IMR-90 (cell line): ENCODE measurements at regions not wholly inside any gene's neighbourhood (a gene's known extent, or its start where the extent isn't known, plus 50 kb on each side); places are given as distances from the start of the nearest gene placed in this dataset.

Source experiments
- ATAC-seq: fragments of 200-7000 bp; cut with Tn5 transposase; 2 replicates; pipeline ENCODE4 v1.9.1; 2020; ENCODE audit warnings: low read depth, mild to moderate bottlenecking, moderate library complexity
- BruUV-seq: library from RNA; stranded (reverse); fragments of 400-500 nt; replicated peaks from 2 replicates; lab custom pipeline; 2021; lab: Mats Ljungman, UMichigan
- CTCF ChIA-PET: fragments of 300-600 bp; formaldehyde crosslinking; extraction: SDS; loops from one replicate; lab custom pipeline; 2021; ENCODE audit warnings: antibody characterized with exemption; lab: Yijun Ruan, JAX
- POLR2A ChIA-PET: fragments of 300-600 bp; sonication (Branson Sonifier 250); formaldehyde crosslinking; loops from one replicate; lab custom pipeline; 2022; ENCODE audit warnings: antibody characterized with exemption; ENCODE audit not compliant: unreplicated experiment; lab: Charles Lee
- DNase-seq: peaks from one replicate; pipeline ENCODE4 v3.0.0; 2013
- H2AFZ ChIP-seq: replicated peaks from 2 replicates; pipeline ENCODE3; 2013; ENCODE audit warnings: low read length, mild to moderate bottlenecking; ENCODE audit not compliant: poor library complexity
- H2AK5ac ChIP-seq: 2 replicates; pipeline ENCODE4 v1.6.1; 2013; ENCODE audit warnings: low read depth, low read length, inconsistent platforms
- H2AK9ac ChIP-seq: replicated peaks from 2 replicates; pipeline ENCODE3; 2013; ENCODE audit warnings: mild to moderate bottlenecking, low read depth, low read length, moderate library complexity; ENCODE audit not compliant: poor library complexity
- H2BK120ac ChIP-seq: 2 replicates; pipeline ENCODE4 v1.6.1; 2013; ENCODE audit warnings: low read depth, low read length, inconsistent platforms
- H2BK15ac ChIP-seq: 3 replicates; pipeline ENCODE4 v1.6.1; 2013; ENCODE audit warnings: low read depth, low read length, inconsistent platforms
- H2BK20ac ChIP-seq: 2 replicates; pipeline ENCODE4 v1.6.1; 2013; ENCODE audit warnings: low read depth, mild to moderate bottlenecking, inconsistent platforms, low read length, moderate library complexity
- H2BK5ac ChIP-seq: 2 replicates; pipeline ENCODE4 v1.6.1; 2013; ENCODE audit warnings: mild to moderate bottlenecking, low read depth, low read length, inconsistent platforms; ENCODE audit not compliant: poor library complexity, severe bottlenecking
- H3K14ac ChIP-seq: replicated peaks from 2 replicates; pipeline ENCODE4 v1.6.1; 2013; ENCODE audit warnings: low read depth, low read length, inconsistent platforms
- H3K18ac ChIP-seq: 2 replicates; pipeline ENCODE4 v1.6.1; 2013; ENCODE audit warnings: low read depth, low read length, control low read depth
- H3K23ac ChIP-seq: 2 replicates; pipeline ENCODE4 v1.6.1; 2013; ENCODE audit warnings: low read depth, low read length, inconsistent platforms
- H3K27ac ChIP-seq: 2 replicates; pipeline ENCODE4 v1.5.1; 2013; ENCODE audit warnings: mild to moderate bottlenecking, control low read depth, low read length; ENCODE audit not compliant: insufficient read depth
- H3K27me3 ChIP-seq: 2 replicates; pipeline ENCODE4 v1.6.1; 2013; ENCODE audit warnings: low read length; ENCODE audit not compliant: control insufficient read depth, insufficient read depth
- H3K36me3 ChIP-seq: 2 replicates; pipeline ENCODE4 v1.6.1; 2013; ENCODE audit warnings: low read length, mixed read lengths; ENCODE audit not compliant: control insufficient read depth, insufficient read depth
- H3K4ac ChIP-seq: 2 replicates; pipeline ENCODE4 v1.6.1; 2013; ENCODE audit warnings: low read depth, low read length, inconsistent platforms
- H3K4me1 ChIP-seq: 2 replicates; pipeline ENCODE4 v1.6.1; 2013; ENCODE audit warnings: low read length, mixed read lengths; ENCODE audit not compliant: control insufficient read depth, insufficient read depth
- H3K4me2 ChIP-seq: 2 replicates; pipeline ENCODE4 v1.6.1; 2013; ENCODE audit warnings: low read depth, mild to moderate bottlenecking, control low read depth, low read length, moderate library complexity
- H3K4me3 ChIP-seq: 2 replicates; pipeline ENCODE4 v1.5.1; 2013; ENCODE audit warnings: low read depth, mild to moderate bottlenecking, control low read depth, low read length, moderate library complexity; ENCODE audit not compliant: insufficient read depth
- H3K56ac ChIP-seq: 2 replicates; pipeline ENCODE4 v1.6.1; 2013; ENCODE audit warnings: low read length, inconsistent platforms; ENCODE audit not compliant: insufficient read depth; ENCODE audit errors: extremely low read depth
- H3K79me1 ChIP-seq, 2 experiments: 2 replicates each; pipeline ENCODE4 v1.6.1; 2013; ENCODE audit warnings: low read length in 2 of 2, inconsistent platforms in 1 of 2, low read depth in 1 of 2
- H3K9ac ChIP-seq: 2 replicates; pipeline ENCODE4 v1.6.1; 2013; ENCODE audit warnings: low read depth, low read length, control low read depth
- H3K9me1 ChIP-seq: 2 replicates; pipeline ENCODE4 v1.6.1; 2013; ENCODE audit warnings: low read length, inconsistent platforms; ENCODE audit not compliant: insufficient read depth
- H3K9me3 ChIP-seq: 2 replicates; pipeline ENCODE4 v1.6.1; 2013; ENCODE audit warnings: low read length; ENCODE audit not compliant: control insufficient read depth, insufficient read depth
- H4K20me1 ChIP-seq: 2 replicates; pipeline ENCODE4 v1.6.1; 2013; ENCODE audit warnings: low read length, inconsistent platforms; ENCODE audit not compliant: insufficient read depth
- H4K5ac ChIP-seq: 2 replicates; pipeline ENCODE4 v1.6.1; 2013; ENCODE audit warnings: mild to moderate bottlenecking, low read depth, low read length, control low read depth
- H4K8ac ChIP-seq, 2 experiments: 2 replicates each; pipeline ENCODE4 v1.6.1; 2013; ENCODE audit warnings: low read depth in 2 of 2, low read length in 2 of 2, control low read depth in 1 of 2, inconsistent platforms in 1 of 2
- H4K91ac ChIP-seq: 2 replicates; pipeline ENCODE4 v1.6.1; 2013; ENCODE audit warnings: low read depth, low read length, inconsistent platforms; ENCODE audit not compliant: insufficient read depth
- BHLHE40 ChIP-seq: fragments of 150-350 bp; IDR thresholded peaks from 2 replicates; pipeline ENCODE4 v1.6.1; 2016; ENCODE audit warnings: mild to moderate bottlenecking, low read depth, low read length
- CEBPB ChIP-seq: IDR thresholded peaks from 2 replicates; pipeline ENCODE4 v1.6.1; 2012; ENCODE audit warnings: low read depth, low read length, improper control_type of control experiment
- CHD1 ChIP-seq: IDR thresholded peaks from 2 replicates; pipeline ENCODE4 v1.6.1; 2012; ENCODE audit warnings: low read depth, low read length, improper control_type of control experiment
- ELK1 ChIP-seq: fragments of 150-350 bp; IDR thresholded peaks from 2 replicates; pipeline ENCODE4 v1.6.1; 2016; ENCODE audit warnings: low read depth, mild to moderate bottlenecking, low read length, moderate library complexity, borderline replicate concordance
- FOS ChIP-seq: fragments of 150-350 bp; IDR thresholded peaks from 2 replicates; pipeline ENCODE4 v1.6.1; 2016; ENCODE audit warnings: low read depth, low read length
- MAFK ChIP-seq: IDR thresholded peaks from 2 replicates; pipeline ENCODE4 v1.6.1; 2012; ENCODE audit warnings: low read depth, low read length, improper control_type of control experiment
- MAZ ChIP-seq: IDR thresholded peaks from 2 replicates; pipeline ENCODE4 v1.6.1; 2012; ENCODE audit warnings: low read depth, mild to moderate bottlenecking, low read length, improper control_type of control experiment, moderate library complexity, borderline replicate concordance
- MXI1 ChIP-seq: IDR thresholded peaks from 2 replicates; pipeline ENCODE4 v1.6.1; 2012; ENCODE audit warnings: low read depth, mild to moderate bottlenecking, low read length, moderate library complexity, borderline replicate concordance
- NFE2L2 ChIP-seq: fragments of 150-350 bp; IDR thresholded peaks from 2 replicates; pipeline ENCODE4 v1.6.1; 2016; ENCODE audit warnings: low read depth, mild to moderate bottlenecking, low read length
- POLR2A ChIP-seq: IDR thresholded peaks from 2 replicates; pipeline ENCODE4 v1.6.1; 2012; ENCODE audit warnings: mild to moderate bottlenecking, low read depth, low read length
- RAD21 ChIP-seq: IDR thresholded peaks from 2 replicates; pipeline ENCODE4 v1.6.1; 2012; ENCODE audit warnings: low read length, improper control_type of control experiment
- RCOR1 ChIP-seq: IDR thresholded peaks from 2 replicates; pipeline ENCODE4 v1.6.1; 2012; ENCODE audit warnings: mild to moderate bottlenecking, low read length, improper control_type of control experiment; ENCODE audit not compliant: insufficient replicate concordance
- RFX5 ChIP-seq: IDR thresholded peaks from 2 replicates; pipeline ENCODE4 v1.8.0; 2012; ENCODE audit warnings: low read depth, mild to moderate bottlenecking, low read length, moderate library complexity
- SMC3 ChIP-seq: fragments of 150-350 bp; IDR thresholded peaks from 2 replicates; pipeline ENCODE4 v1.6.1; 2016; ENCODE audit warnings: low read depth, mild to moderate bottlenecking, antibody characterized with exemption, low read length, moderate library complexity
- USF2 ChIP-seq: fragments of 150-350 bp; IDR thresholded peaks from 2 replicates; pipeline ENCODE4 v1.6.1; 2017; ENCODE audit warnings: mild to moderate bottlenecking, antibody characterized with exemption, low read length, low read depth
- WGBS, 2 experiments: methylation state at CpG; one replicate each; pipeline versions ENCODE4 v1.1.5 to v1.1.7; 2013; ENCODE audit warnings: missing lambda C conversion rate in 2 of 2; ENCODE audit not compliant: insufficient read length in 1 of 2; ENCODE audit errors: extremely low coverage in 2 of 2; 5-methylcytosine and 5-hydroxymethylcytosine counted together
- dilution Hi-C: fragments of 300-500 bp; cut with HindIII; formaldehyde crosslinking; loops from one replicate; pipeline ENCODE4 v1.14.3; 2018; ENCODE audit warnings: low sequenced_read_pairs; ENCODE audit not compliant: unreplicated experiment
- in situ Hi-C: fragments of 300-500 bp; cut with MboI; formaldehyde crosslinking; loops from 3 replicates; pipeline ENCODE4 v1.14.3; 2019; ENCODE audit warnings: low sequenced_read_pairs, inconsistent platforms, mixed read lengths
- intact Hi-C: fragments of 100-400 bp; cut with micrococcal nuclease; formaldehyde crosslinking; loops from 2 replicates; pipeline ENCODE4 v1.10.0; 2022
- TF ChIP-seq, protein P1 (sequence below): conservative IDR thresholded peaks from 2 replicates; pipeline ENCODE4 v1.5.1; 2012; ENCODE audit warnings: mild to moderate bottlenecking, low read depth, low read length, improper control_type of control experiment

DNA sequence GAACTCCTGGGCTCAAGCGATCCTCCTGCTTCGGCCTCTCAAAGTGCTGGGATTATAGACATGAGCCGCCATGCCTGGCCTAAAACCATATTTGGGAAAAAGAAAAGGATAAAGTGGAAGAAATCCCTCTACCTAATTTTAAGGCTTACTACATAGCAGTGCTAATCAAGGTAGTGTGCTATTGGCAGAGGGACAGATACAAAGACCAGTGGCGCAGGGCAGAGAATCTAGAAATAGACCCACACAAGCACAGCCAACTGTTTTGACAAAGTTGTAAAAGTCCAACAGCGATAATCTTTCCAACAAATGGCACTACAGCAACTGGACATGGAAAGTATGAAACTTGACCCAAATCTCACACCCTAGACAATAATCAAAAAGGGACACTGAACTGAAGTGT lies 138.4 kb downstream of the TFCP2L1 start:
- ChIA-PET POLR2A (no interaction called here), CTCF (no interaction called here)
- no peak overlapping the region for H3K14ac ChIP-seq
- DNase-seq (no peak), ATAC-seq (no peak)
- H3K9me3 ChIP-seq: no peaks in the 10 kb centered on the region
- no peaks in the 10 kb centered on the region for H3K79me1 ChIP-seq
- H3K4ac ChIP-seq: no peak overlapping the region
- no peaks in the 10 kb centered on the region for H3K36me3 ChIP-seq
- H3K4me3 ChIP-seq: no peak overlapping the region
- intact Hi-C loops: no loop called here
- no peak overlapping the region for H3K18ac ChIP-seq
- H3K4me2 ChIP-seq: no peak overlapping the region
- H3K56ac ChIP-seq: no peak overlapping the region
- no peak overlapping the region for H4K5ac ChIP-seq
- dilution Hi-C loops: no loop called here
- WGBS, 2 experiments: no CpG with 5 or more reads among the region's 5 CpGs
- H2BK15ac ChIP-seq: no peak overlapping the region
- H3K9ac ChIP-seq: no peak overlapping the region
- H4K8ac ChIP-seq: no peak overlapping the region
- H3K4me1 ChIP-seq: no peaks in the 10 kb centered on the region
- no peak overlapping the region for H2BK20ac ChIP-seq
- H3K9me1 ChIP-seq: no peaks in the 10 kb centered on the region
- peaks cover 19% of the 10 kb centered on the region for H3K27me3 ChIP-seq
- H2AK5ac ChIP-seq: no peak overlapping the region
- H3K27ac ChIP-seq: no peak overlapping the region
- no peak overlapping the region for H2BK5ac ChIP-seq
- no peak overlapping the region for H3K23ac ChIP-seq
- H2AK9ac ChIP-seq: no peak overlapping the region
- no peak overlapping the region for H4K91ac ChIP-seq
- in situ Hi-C loops: no loop called here
- H4K20me1 ChIP-seq: no peaks in the 10 kb centered on the region
- no peak overlapping the region for H2AFZ ChIP-seq
- H2BK120ac ChIP-seq: no peak overlapping the region
- TF ChIP-seq MXI1 (no peak), CHD1 (no peak), CEBPB (no peak), POLR2A (no peak), RCOR1 (no peak), RAD21 (no peak), NFE2L2 (no peak), MAZ (no peak), RFX5 (no peak), MAFK (no peak), SMC3 (no peak), USF2 (no peak), BHLHE40 (no peak), ELK1 (no peak), FOS (no peak)
- TF ChIP-seq, protein P1, sequence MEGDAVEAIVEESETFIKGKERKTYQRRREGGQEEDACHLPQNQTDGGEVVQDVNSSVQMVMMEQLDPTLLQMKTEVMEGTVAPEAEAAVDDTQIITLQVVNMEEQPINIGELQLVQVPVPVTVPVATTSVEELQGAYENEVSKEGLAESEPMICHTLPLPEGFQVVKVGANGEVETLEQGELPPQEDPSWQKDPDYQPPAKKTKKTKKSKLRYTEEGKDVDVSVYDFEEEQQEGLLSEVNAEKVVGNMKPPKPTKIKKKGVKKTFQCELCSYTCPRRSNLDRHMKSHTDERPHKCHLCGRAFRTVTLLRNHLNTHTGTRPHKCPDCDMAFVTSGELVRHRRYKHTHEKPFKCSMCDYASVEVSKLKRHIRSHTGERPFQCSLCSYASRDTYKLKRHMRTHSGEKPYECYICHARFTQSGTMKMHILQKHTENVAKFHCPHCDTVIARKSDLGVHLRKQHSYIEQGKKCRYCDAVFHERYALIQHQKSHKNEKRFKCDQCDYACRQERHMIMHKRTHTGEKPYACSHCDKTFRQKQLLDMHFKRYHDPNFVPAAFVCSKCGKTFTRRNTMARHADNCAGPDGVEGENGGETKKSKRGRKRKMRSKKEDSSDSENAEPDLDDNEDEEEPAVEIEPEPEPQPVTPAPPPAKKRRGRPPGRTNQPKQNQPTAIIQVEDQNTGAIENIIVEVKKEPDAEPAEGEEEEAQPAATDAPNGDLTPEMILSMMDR: no peak
- no TSS peak for BruUV-seq
